ENCODE measurements at regions not wholly inside any gene's neighbourhood (a gene's known extent, or its start where the extent isn't known, plus 50 kb on each side); places are given as distances from the start of the nearest gene placed in this dataset.

DNA sequence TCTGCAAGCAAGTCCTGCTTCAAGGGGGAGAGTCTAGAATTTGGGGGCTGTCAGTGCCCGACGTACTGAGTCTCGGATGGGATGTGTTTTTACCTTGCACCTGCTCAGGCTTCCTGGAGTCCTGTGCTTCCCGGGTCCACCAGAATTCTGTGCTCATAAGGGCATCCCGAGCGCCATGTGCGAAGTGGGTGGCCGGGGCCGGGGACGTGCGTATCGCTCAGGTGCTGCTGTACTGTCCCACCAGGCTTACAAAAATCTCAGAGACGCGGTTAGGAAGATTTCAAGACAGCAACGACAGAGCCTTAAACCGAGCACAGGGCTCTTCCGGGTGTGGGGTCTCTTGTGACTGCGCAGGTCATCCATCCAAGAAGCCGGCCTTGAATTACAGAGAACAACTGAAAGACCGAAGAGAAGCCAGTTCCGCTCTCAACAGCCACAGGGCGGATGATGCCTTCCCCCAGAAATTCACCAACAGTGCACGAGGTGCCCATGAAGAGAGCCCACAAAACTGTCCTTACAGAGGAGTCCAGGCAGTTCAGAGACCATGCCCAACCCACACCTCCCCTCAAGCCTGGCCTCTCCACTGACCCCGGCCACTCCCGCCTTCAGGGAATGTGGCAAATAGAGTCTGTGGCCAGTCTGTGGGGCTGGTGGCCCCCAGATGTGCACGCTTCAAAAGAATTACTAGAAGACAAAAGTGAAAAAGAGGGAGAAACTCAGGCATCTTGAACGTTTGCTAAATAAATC lies 104.7 kb downstream of the PXDC1 start:
- H3K9me3 Mint-ChIP-seq = no peaks in the 10 kb centered on the region; the same call in 2 of the 3 replicates
- no peak overlapping the region for H3K4me3 Mint-ChIP-seq
- no peaks in the 10 kb centered on the region for H3K4me1 ChIP-seq (ENCODE audit: insufficient read depth)
- H3K27ac Mint-ChIP-seq = no peak overlapping the region
- H3K27me3 Mint-ChIP-seq (ENCODE audit: insufficient read depth, low read depth, poor library complexity) = no peaks in the 10 kb centered on the region
- H3K4me3 ChIP-seq = no peak overlapping the region
- peak overlapping the region; percentile 47; the same call in 1 of the 2 replicates for H2AFZ ChIP-seq
- no peak overlapping the region for H3K4me2 ChIP-seq
- H3K36me3 Mint-ChIP-seq (ENCODE audit: low read depth) = no peaks in the 10 kb centered on the region
- no peaks in the 10 kb centered on the region for H3K27me3 ChIP-seq (ENCODE audit: insufficient read depth)
- TF ChIP-seq POLR2AphosphoS5 (IDR thresholded peaks at IDR 0.05; ENCODE audit: low read depth) (no peak), CREB1 (CRISPR knock-in tag; IDR thresholded peaks at IDR 0.05; ENCODE audit: low read depth) (no peak), JUNB (IDR thresholded peaks at IDR 0.05; ENCODE audit: unreplicated experiment) (no peak), NANOG (IDR thresholded peaks at IDR 0.05; ENCODE audit: borderline replicate concordance) (no peak), STAT1 (IDR thresholded peaks at IDR 0.05; ENCODE audit: unreplicated experiment) (no peak), ZNF114 (CRISPR knock-in tag; IDR thresholded peaks at IDR 0.05) (no peak), ZNF331 (CRISPR knock-in tag; IDR thresholded peaks at IDR 0.05; ENCODE audit: low read depth) (no peak), EZH2 (IDR thresholded peaks at IDR 0.05; ENCODE audit: low read depth, unreplicated experiment) (no peak), EZH2phosphoT487 (IDR thresholded peaks at IDR 0.05; ENCODE audit: unreplicated experiment) (no peak)
- TF ChIP-seq, protein P1, sequence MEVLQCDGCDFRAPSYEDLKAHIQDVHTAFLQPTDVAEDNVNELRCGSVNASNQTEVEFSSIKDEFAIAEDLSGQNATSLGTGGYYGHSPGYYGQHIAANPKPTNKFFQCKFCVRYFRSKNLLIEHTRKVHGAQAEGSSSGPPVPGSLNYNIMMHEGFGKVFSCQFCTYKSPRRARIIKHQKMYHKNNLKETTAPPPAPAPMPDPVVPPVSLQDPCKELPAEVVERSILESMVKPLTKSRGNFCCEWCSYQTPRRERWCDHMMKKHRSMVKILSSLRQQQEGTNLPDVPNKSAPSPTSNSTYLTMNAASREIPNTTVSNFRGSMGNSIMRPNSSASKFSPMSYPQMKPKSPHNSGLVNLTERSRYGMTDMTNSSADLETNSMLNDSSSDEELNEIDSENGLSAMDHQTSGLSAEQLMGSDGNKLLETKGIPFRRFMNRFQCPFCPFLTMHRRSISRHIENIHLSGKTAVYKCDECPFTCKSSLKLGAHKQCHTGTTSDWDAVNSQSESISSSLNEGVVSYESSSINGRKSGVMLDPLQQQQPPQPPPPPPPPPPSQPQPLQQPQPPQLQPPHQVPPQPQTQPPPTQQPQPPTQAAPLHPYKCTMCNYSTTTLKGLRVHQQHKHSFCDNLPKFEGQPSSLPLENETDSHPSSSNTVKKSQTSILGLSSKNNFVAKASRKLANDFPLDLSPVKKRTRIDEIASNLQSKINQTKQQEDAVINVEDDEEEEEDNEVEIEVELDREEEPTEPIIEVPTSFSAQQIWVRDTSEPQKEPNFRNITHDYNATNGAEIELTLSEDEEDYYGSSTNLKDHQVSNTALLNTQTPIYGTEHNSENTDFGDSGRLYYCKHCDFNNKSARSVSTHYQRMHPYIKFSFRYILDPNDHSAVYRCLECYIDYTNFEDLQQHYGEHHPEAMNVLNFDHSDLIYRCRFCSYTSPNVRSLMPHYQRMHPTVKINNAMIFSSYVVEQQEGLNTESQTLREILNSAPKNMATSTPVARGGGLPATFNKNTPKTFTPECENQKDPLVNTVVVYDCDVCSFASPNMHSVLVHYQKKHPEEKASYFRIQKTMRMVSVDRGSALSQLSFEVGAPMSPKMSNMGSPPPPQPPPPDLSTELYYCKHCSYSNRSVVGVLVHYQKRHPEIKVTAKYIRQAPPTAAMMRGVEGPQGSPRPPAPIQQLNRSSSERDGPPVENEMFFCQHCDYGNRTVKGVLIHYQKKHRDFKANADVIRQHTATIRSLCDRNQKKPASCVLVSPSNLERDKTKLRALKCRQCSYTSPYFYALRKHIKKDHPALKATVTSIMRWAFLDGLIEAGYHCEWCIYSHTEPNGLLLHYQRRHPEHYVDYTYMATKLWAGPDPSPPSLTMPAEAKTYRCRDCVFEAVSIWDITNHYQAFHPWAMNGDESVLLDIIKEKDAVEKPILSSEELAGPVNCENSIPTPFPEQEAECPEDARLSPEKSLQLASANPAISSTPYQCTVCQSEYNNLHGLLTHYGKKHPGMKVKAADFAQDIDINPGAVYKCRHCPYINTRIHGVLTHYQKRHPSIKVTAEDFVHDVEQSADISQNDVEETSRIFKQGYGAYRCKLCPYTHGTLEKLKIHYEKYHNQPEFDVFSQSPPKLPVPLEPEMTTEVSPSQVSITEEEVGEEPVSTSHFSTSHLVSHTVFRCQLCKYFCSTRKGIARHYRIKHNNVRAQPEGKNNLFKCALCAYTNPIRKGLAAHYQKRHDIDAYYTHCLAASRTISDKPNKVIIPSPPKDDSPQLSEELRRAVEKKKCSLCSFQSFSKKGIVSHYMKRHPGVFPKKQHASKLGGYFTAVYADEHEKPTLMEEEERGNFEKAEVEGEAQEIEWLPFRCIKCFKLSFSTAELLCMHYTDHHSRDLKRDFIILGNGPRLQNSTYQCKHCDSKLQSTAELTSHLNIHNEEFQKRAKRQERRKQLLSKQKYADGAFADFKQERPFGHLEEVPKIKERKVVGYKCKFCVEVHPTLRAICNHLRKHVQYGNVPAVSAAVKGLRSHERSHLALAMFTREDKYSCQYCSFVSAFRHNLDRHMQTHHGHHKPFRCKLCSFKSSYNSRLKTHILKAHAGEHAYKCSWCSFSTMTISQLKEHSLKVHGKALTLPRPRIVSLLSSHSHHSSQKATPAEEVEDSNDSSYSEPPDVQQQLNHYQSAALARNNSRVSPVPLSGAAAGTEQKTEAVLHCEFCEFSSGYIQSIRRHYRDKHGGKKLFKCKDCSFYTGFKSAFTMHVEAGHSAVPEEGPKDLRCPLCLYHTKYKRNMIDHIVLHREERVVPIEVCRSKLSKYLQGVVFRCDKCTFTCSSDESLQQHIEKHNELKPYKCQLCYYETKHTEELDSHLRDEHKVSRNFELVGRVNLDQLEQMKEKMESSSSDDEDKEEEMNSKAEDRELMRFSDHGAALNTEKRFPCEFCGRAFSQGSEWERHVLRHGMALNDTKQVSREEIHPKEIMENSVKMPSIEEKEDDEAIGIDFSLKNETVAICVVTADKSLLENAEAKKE (CRISPR knock-in tag; IDR thresholded peaks at IDR 0.05) = no peak
- TF ChIP-seq, protein P2, sequence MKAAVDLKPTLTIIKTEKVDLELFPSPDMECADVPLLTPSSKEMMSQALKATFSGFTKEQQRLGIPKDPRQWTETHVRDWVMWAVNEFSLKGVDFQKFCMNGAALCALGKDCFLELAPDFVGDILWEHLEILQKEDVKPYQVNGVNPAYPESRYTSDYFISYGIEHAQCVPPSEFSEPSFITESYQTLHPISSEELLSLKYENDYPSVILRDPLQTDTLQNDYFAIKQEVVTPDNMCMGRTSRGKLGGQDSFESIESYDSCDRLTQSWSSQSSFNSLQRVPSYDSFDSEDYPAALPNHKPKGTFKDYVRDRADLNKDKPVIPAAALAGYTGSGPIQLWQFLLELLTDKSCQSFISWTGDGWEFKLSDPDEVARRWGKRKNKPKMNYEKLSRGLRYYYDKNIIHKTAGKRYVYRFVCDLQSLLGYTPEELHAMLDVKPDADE (IDR thresholded peaks at IDR 0.05) = no peak
- TF ChIP-seq, protein P3, sequence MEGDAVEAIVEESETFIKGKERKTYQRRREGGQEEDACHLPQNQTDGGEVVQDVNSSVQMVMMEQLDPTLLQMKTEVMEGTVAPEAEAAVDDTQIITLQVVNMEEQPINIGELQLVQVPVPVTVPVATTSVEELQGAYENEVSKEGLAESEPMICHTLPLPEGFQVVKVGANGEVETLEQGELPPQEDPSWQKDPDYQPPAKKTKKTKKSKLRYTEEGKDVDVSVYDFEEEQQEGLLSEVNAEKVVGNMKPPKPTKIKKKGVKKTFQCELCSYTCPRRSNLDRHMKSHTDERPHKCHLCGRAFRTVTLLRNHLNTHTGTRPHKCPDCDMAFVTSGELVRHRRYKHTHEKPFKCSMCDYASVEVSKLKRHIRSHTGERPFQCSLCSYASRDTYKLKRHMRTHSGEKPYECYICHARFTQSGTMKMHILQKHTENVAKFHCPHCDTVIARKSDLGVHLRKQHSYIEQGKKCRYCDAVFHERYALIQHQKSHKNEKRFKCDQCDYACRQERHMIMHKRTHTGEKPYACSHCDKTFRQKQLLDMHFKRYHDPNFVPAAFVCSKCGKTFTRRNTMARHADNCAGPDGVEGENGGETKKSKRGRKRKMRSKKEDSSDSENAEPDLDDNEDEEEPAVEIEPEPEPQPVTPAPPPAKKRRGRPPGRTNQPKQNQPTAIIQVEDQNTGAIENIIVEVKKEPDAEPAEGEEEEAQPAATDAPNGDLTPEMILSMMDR (conservative IDR thresholded peaks at IDR 0.05; ENCODE audit: low read depth in 2 of 2) = no peak
- TF ChIP-seq, protein P4, sequence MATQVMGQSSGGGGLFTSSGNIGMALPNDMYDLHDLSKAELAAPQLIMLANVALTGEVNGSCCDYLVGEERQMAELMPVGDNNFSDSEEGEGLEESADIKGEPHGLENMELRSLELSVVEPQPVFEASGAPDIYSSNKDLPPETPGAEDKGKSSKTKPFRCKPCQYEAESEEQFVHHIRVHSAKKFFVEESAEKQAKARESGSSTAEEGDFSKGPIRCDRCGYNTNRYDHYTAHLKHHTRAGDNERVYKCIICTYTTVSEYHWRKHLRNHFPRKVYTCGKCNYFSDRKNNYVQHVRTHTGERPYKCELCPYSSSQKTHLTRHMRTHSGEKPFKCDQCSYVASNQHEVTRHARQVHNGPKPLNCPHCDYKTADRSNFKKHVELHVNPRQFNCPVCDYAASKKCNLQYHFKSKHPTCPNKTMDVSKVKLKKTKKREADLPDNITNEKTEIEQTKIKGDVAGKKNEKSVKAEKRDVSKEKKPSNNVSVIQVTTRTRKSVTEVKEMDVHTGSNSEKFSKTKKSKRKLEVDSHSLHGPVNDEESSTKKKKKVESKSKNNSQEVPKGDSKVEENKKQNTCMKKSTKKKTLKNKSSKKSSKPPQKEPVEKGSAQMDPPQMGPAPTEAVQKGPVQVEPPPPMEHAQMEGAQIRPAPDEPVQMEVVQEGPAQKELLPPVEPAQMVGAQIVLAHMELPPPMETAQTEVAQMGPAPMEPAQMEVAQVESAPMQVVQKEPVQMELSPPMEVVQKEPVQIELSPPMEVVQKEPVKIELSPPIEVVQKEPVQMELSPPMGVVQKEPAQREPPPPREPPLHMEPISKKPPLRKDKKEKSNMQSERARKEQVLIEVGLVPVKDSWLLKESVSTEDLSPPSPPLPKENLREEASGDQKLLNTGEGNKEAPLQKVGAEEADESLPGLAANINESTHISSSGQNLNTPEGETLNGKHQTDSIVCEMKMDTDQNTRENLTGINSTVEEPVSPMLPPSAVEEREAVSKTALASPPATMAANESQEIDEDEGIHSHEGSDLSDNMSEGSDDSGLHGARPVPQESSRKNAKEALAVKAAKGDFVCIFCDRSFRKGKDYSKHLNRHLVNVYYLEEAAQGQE (IDR thresholded peaks at IDR 0.05; ENCODE audit: unreplicated experiment) = no peak
- H3K36me3 ChIP-seq (ENCODE audit: insufficient read depth) = no peaks in the 10 kb centered on the region; the same call in 1 of the 2 replicates
- H4K20me1 ChIP-seq (replicated peaks; ENCODE audit: insufficient read depth) = no peaks in the 10 kb centered on the region
- H3K4me1 Mint-ChIP-seq = no peaks in the 10 kb centered on the region
- no peak overlapping the region for H3K27ac ChIP-seq (ENCODE audit: low read depth)
- no peaks in the 10 kb centered on the region for H3K79me2 ChIP-seq (replicated peaks; ENCODE audit: insufficient read depth)
- ATAC-seq = no peak
- no peak for DNase-seq (ENCODE audit: low spot score)
- no peaks in the 10 kb centered on the region for H3F3A ChIP-seq (replicated peaks; ENCODE audit: low read depth)
- 0 out of 2 replicates have a peak, but pooled peaks cover 4% of the 10 kb centered on the region for H3K9me2 ChIP-seq (ENCODE audit: insufficient read depth)
